Eye (tissue), 1 donor: ENCODE measurements at regions not wholly inside any gene's neighbourhood (a gene's known extent, or its start where the extent isn't known, plus 50 kb on each side); places are given as distances from the start of the nearest gene placed in this dataset.

ENCODE experiments used
- DNase-seq: peaks from one replicate; pipeline ENCODE4 v3.0.0-alpha.2; 2015

GRCh38 chr18:59954755-59955156 is 55.0 kb downstream of the PMAIP1 start:
- DNase-seq, result no peak

- no peak for DNase-seq
Measured at GRCh38 chr18:59954241-59954640, 54.4 kb downstream of the PMAIP1 start.
